Adrenal gland (tissue), 9 donors: ENCODE measurements at regions not wholly inside any gene's neighbourhood (a gene's known extent, or its start where the extent isn't known, plus 50 kb on each side); places are given as distances from the start of the nearest gene placed in this dataset.
"Not testable (repeated sequence)": the region's sequence is repeated elsewhere in the genome, so short reads cannot be mapped to it uniquely, and the experiment has no call there.

Experiments used
- DNase-seq, 7 donors: peaks; one replicate each; pipeline ENCODE4 v3.0.0-alpha.2; 2019 to 2020
- H3K27ac ChIP-seq, 5 donors: fragments of 200-600 bp; sonication (generic) in 4 of 5; 1 replicate in 3 of 5; 2 replicates in 2 of 5; pipeline versions ENCODE4 v1.5.1 to v1.8.0; 2016 to 2020; ENCODE audit warnings: mild to moderate bottlenecking in 1 of 5
- H3K27me3 ChIP-seq: fragments of 200-600 bp; 2 replicates; pipeline ENCODE4 v1.8.0; 2021
- H3K36me3 ChIP-seq, 2 donors: fragments of 200-600 bp; replicated peaks in 1 of 2; 1 replicate in 1 of 2; 2 replicates in 1 of 2; pipeline versions ENCODE4 v1.5.1 to v1.8.0; 2018 to 2022
- H3K4me1 ChIP-seq, 2 donors: fragments of 200-600 bp; replicated peaks in 1 of 2; 1 replicate in 1 of 2; 2 replicates in 1 of 2; pipeline versions ENCODE4 v1.5.1 to v1.8.0; 2018 to 2021
- H3K4me3 ChIP-seq, 4 donors: fragments of 200-600 bp; sonication (generic) in 3 of 4; one replicate each; pipeline ENCODE4 v1.5.1; 2016 to 2018
- H3K9me3 ChIP-seq, 3 donors: fragments of 200-600 bp; sonication (generic) in 1 of 3; replicated peaks in 1 of 3; 1 replicate in 2 of 3; 2 replicates in 1 of 3; pipeline versions ENCODE4 v1.5.1 to v1.8.0; 2016 to 2021
- CTCF ChIP-seq, 6 experiments: fragments of 450-650 bp in 4 of 6; fragments of 200-600 bp in 2 of 6; sonication (generic) in 1 of 6; IDR thresholded peaks; 1 replicate in 5 of 6; 2 replicates in 1 of 6; pipeline versions ENCODE4 v1.5.1 to v1.8.0; 2016 to 2021; ENCODE audit warnings: antibody characterized with exemption in 6 of 6, mild to moderate bottlenecking in 2 of 6, moderate library complexity in 1 of 6
- POLR2A ChIP-seq, 2 donors: fragments of 450-650 bp; IDR thresholded peaks; one replicate each; pipeline ENCODE4 v1.6.1; 2017; ENCODE audit warnings: antibody characterized with exemption in 2 of 2, mild to moderate bottlenecking in 2 of 2, moderate library complexity in 1 of 2
- WGBS, 4 donors: extraction: QIAGEN DNeasy Blood & Tissue Kit in 2 of 4; methylation state at CpG; one replicate each; pipeline versions ENCODE4 v1.1.5 to v1.1.7; 2013 to 2017; 5-methylcytosine and 5-hydroxymethylcytosine counted together
- intact Hi-C, 2 donors: fragments of 100-400 bp; cut with DNase I; formaldehyde crosslinking; loops; one replicate each; pipeline versions ENCODE4 v1.14.1 to v1.15.0; 2022 to 2023
- donor health status: healthy with polysubstance abuse.
- donor health status: Bipolar disorder and iron deficiency.
- donor health status: DM: yes; HTN: yes; CAD: no.
- donor health status: DM: no; HTN: no; CAD: no.
- donor health status: DM: no; HTN: no; CAD: no.

- Histone ChIP-seq H3K27me3 (no peaks in the 10 kb centered on the region), H3K4me1 (peaks cover 0 to 18% of the 10 kb centered on the region in 2 donors), H3K9me3 (no peaks in the 10 kb centered on the region), H3K36me3 (no peaks in the 10 kb centered on the region), H3K4me3 (no peak overlapping the region), H3K27ac (peak overlapping the region in 1 of 5 donors; percentile 14)
- DNase-seq, result peak in 2 of 7 donors; percentile 22 to 30
- 50 to 57% (median 52%) methylated on average over 6 of the region's 6 CpGs for WGBS, 4 donors
- intact Hi-C loops, result loop anchor here in 1 of 2 donors (5.0 kb wide), 1 partner anchor 240 kb away; no protein-coding TSS in a partner anchor
- TF ChIP-seq CTCF (IDR thresholded peaks at IDR 0.05) (no peak), POLR2A (IDR thresholded peaks at IDR 0.05) (no peak)
Measured at GRCh38 chr6:154932515-154933027, 62.5 kb upstream of the TIAM2 start.

GRCh38 chr6:154933181-154933827 is 61.8 kb upstream of the TIAM2 start:
- Histone ChIP-seq H3K27me3 (no peaks in the 10 kb centered on the region), H3K9me3 (no peaks in the 10 kb centered on the region), H3K36me3 (no peaks in the 10 kb centered on the region), H3K27ac (no peak overlapping the region), H3K4me3 (no peak overlapping the region), H3K4me1 (peaks cover 0 to 18% of the 10 kb centered on the region in 2 donors)
- intact Hi-C loops, result loop anchor here in 1 of 2 donors (5.0 kb wide), 1 partner anchor 239 kb away; no protein-coding TSS in a partner anchor
- WGBS, 4 donors, result 82 to 90% (median 86%) methylated on average over 10 of the region's 10 CpGs
- no peak for TF ChIP-seq POLR2A (IDR thresholded peaks at IDR 0.05)
- no peak for TF ChIP-seq CTCF (IDR thresholded peaks at IDR 0.05)
- peak in 1 of 7 donors; percentile 18 for DNase-seq

GRCh38 chr6:154937306-154938220 is 57.6 kb upstream of the TIAM2 start:
- DNase-seq, result no peak
- no peaks in the 10 kb centered on the region for H3K9me3 ChIP-seq
- TF ChIP-seq POLR2A (IDR thresholded peaks at IDR 0.05) (no peak), CTCF (IDR thresholded peaks at IDR 0.05) (no peak)
- H3K4me3 ChIP-seq, result no peak overlapping the region
- H3K27me3 ChIP-seq, result no peaks in the 10 kb centered on the region
- intact Hi-C loops, result no loop called here
- no peak overlapping the region for H3K27ac ChIP-seq
- H3K36me3 ChIP-seq, result no peaks in the 10 kb centered on the region
- 78 to 86% (median 80%) methylated on average over 17 of the region's 17 CpGs for WGBS, 4 donors
- H3K4me1 ChIP-seq, result peaks cover 0 to 5% of the 10 kb centered on the region in 2 donors

- Histone ChIP-seq H3K36me3 (no peaks in the 10 kb centered on the region), H3K4me3 (no peak overlapping the region), H3K27me3 (no peaks in the 10 kb centered on the region), H3K9me3 (no peaks in the 10 kb centered on the region), H3K27ac (no peak overlapping the region), H3K4me1 (no peaks in the 10 kb centered on the region)
- TF ChIP-seq CTCF (IDR thresholded peaks at IDR 0.05), result no peak
- TF ChIP-seq POLR2A (IDR thresholded peaks at IDR 0.05), result no peak
- DNase-seq, result no peak
- 81 to 93% (median 84%) methylated on average over 9 of the region's 9 CpGs for WGBS, 4 donors
- intact Hi-C loops, result no loop called here
Measured at GRCh38 chr6:154938221-154938580, 56.9 kb upstream of the TIAM2 start.

- H3K27ac ChIP-seq, H3K9me3 ChIP-seq, H3K27me3 ChIP-seq, DNase-seq, H3K4me1 ChIP-seq, H3K36me3 ChIP-seq, H3K4me3 ChIP-seq, intact Hi-C loops: not testable (repeated sequence)
- 97 to 99% (median 98%) methylated on average over 16 of the region's 16 CpGs for WGBS, 4 donors
Measured at GRCh38 chr6:154938727-154939285, 56.3 kb upstream of the TIAM2 start.
